HCT116 (cell line): ENCODE measurements at regions not wholly inside any gene's neighbourhood (a gene's known extent, or its start where the extent isn't known, plus 50 kb on each side); places are given as distances from the start of the nearest gene placed in this dataset.

Experiments
- ATAC-seq: fragments of 200-7000 bp; cut with Tn5 transposase; 2 replicates; pipeline ENCODE4 v1.9.1; 2020; ENCODE audit warnings: mild to moderate bottlenecking, moderate library complexity
- BruUV-seq: library from RNA; stranded (reverse); fragments of 400-500 nt; replicated peaks from 2 replicates; lab custom pipeline; 2021; lab: Mats Ljungman, UMichigan
- CTCF ChIA-PET: fragments of 300-600 bp; sonication (Branson Sonifier 250); formaldehyde crosslinking; loops from one replicate; lab custom pipeline; 2021; ENCODE audit warnings: antibody characterized with exemption; lab: Charles Lee
- POLR2A ChIA-PET: fragments of 300-600, 350-600 bp; sonication (Branson Sonifier 250); formaldehyde crosslinking; loops from one replicate; lab custom pipeline; 2021; ENCODE audit warnings: antibody characterized with exemption; lab: Charles Lee
- RAD21 ChIA-PET, 2 experiments: fragments of 300-600 bp; sonication (Branson Sonifier 250); formaldehyde crosslinking; loops; one replicate each; lab custom pipeline; 2023; ENCODE audit warnings: low total read pairs in 2 of 2; ENCODE audit not compliant: uncharacterized antibody in 2 of 2, unreplicated experiment in 2 of 2, low non-redundant PET in 1 of 2; lab: Charles Lee
- DNase-seq: peaks from one replicate; pipeline ENCODE4 v3.0.0-alpha.2; 2010; ENCODE audit warnings: low read depth, low spot score
- H2AFZ ChIP-seq: fragments of 200-600 bp; shearing (Covaris generic), sonication (generic); 2 replicates; pipeline ENCODE4 v1.6.1; 2017; ENCODE audit warnings: low read depth, mixed run types, mixed read lengths, antibody characterized with exemption, low read length; ENCODE audit not compliant: poor library complexity, severe bottlenecking
- H3K27ac ChIP-seq: 2 replicates; pipeline ENCODE4 v1.5.1; 2012; ENCODE audit warnings: low read depth, low read length
- H3K27me3 ChIP-seq: fragments of 200-600 bp; sonication (generic); 2 replicates; pipeline ENCODE4 v1.6.1; 2016; ENCODE audit warnings: mixed run types, low read length, mixed read lengths; ENCODE audit not compliant: insufficient read depth
- H3K36me3 ChIP-seq, 2 experiments: fragments of 200-500 bp in 1 of 2; fragments of 200-600 bp in 1 of 2; sonication (Bioruptor generic) in 1 of 2; sonication (generic) in 1 of 2; 2 replicates each; pipeline versions ENCODE4 v1.5.1 to v1.6.1; 2014 to 2016; ENCODE audit warnings: low read length in 2 of 2, inconsistent platforms in 1 of 2, mixed read lengths in 1 of 2, mixed run types in 1 of 2; ENCODE audit not compliant: insufficient read depth in 2 of 2, control insufficient read depth in 1 of 2
- H3K4me1 ChIP-seq, 2 experiments: fragments of 200-600 bp in 1 of 2; sonication (generic) in 1 of 2; 2 replicates each; pipeline versions ENCODE4 v1.5.1 to v1.6.1; 2012 to 2017; ENCODE audit warnings: low read length in 2 of 2, inconsistent platforms in 1 of 2, mild to moderate bottlenecking in 1 of 2, mixed read lengths in 1 of 2, mixed run types in 1 of 2, moderate library complexity in 1 of 2; ENCODE audit not compliant: insufficient read depth in 2 of 2, control insufficient read depth in 1 of 2
- H3K4me2 ChIP-seq: fragments of 200-600 bp; sonication (generic); 2 replicates; pipeline ENCODE4 v1.6.1; 2017; ENCODE audit warnings: mixed run types, low read length, mixed read lengths
- H3K4me3 ChIP-seq, 2 experiments: fragments of 200-600 bp in 1 of 2; sonication (generic) in 1 of 2; replicated peaks in 1 of 2; 2 replicates each; pipeline ENCODE4 v1.5.1; 2011 to 2016; ENCODE audit warnings: low read length in 2 of 2, control low read depth in 1 of 2, low read depth in 1 of 2, mild to moderate bottlenecking in 1 of 2, mixed read lengths in 1 of 2, mixed run types in 1 of 2
- H3K79me2 ChIP-seq: fragments of 200-600 bp; sonication (generic); 2 replicates; pipeline ENCODE4 v1.6.1; 2017; ENCODE audit warnings: mild to moderate bottlenecking, mixed run types, low read length, moderate library complexity, mixed read lengths; ENCODE audit not compliant: insufficient read depth
- H3K9ac ChIP-seq: fragments of 200-600 bp; sonication (generic); 2 replicates; pipeline ENCODE4 v1.6.1; 2016; ENCODE audit warnings: low read length, mixed read lengths
- H3K9me2 ChIP-seq: fragments of 200-600 bp; sonication (generic), shearing (Covaris generic); 2 replicates; pipeline ENCODE4 v1.6.1; 2017; ENCODE audit warnings: mixed run types, mild to moderate bottlenecking, moderate library complexity; ENCODE audit not compliant: insufficient read depth
- H3K9me3 ChIP-seq, 2 experiments: fragments of 200-500 bp in 1 of 2; fragments of 200-600 bp in 1 of 2; sonication (Bioruptor generic) in 1 of 2; sonication (generic) in 1 of 2; 2 replicates each; pipeline ENCODE4 v1.6.1; 2014 to 2017; ENCODE audit warnings: low read length in 2 of 2, mixed read lengths in 2 of 2, inconsistent platforms in 1 of 2, low read depth in 1 of 2, mild to moderate bottlenecking in 1 of 2, mixed run types in 1 of 2, moderate library complexity in 1 of 2; ENCODE audit not compliant: control insufficient read depth in 1 of 2, insufficient read depth in 1 of 2
- H4K20me1 ChIP-seq: fragments of 200-600 bp; sonication (generic), shearing (Covaris generic); 2 replicates; pipeline ENCODE4 v1.6.1; 2017; ENCODE audit warnings: mixed run types, mild to moderate bottlenecking, moderate library complexity; ENCODE audit not compliant: insufficient read depth
- ATF3 ChIP-seq: IDR thresholded peaks from 2 replicates; pipeline ENCODE4 v1.6.1; 2012
- CBX3 ChIP-seq: IDR thresholded peaks from 2 replicates; pipeline ENCODE4 v1.6.1; 2012; ENCODE audit warnings: low read depth
- CEBPB ChIP-seq: IDR thresholded peaks from 2 replicates; pipeline ENCODE4 v1.6.1; 2012; ENCODE audit warnings: low read depth
- EGR1 ChIP-seq: IDR thresholded peaks from 2 replicates; pipeline ENCODE4 v1.6.1; 2012; ENCODE audit warnings: low read depth
- ELF1 ChIP-seq: IDR thresholded peaks from 2 replicates; pipeline ENCODE4 v1.6.1; 2012; ENCODE audit warnings: low read depth, borderline replicate concordance
- EZH2 ChIP-seq: fragments of 200-600 bp; sonication (generic); IDR thresholded peaks from 2 replicates; pipeline ENCODE4 v1.6.1; 2017; ENCODE audit warnings: antibody characterized with exemption, mixed run types
- EZH2phosphoT487 ChIP-seq: fragments of 200-600 bp; IDR thresholded peaks from 2 replicates; pipeline ENCODE4 v1.6.1; 2018; ENCODE audit warnings: antibody characterized with exemption, borderline replicate concordance
- FOSL1 ChIP-seq: IDR thresholded peaks from 2 replicates; pipeline ENCODE4 v1.6.1; 2012; ENCODE audit warnings: low read depth
- MAX ChIP-seq: IDR thresholded peaks from 2 replicates; pipeline ENCODE4 v1.6.1; 2012
- POLR2A ChIP-seq: IDR thresholded peaks from 2 replicates; pipeline ENCODE4 v1.7.0; 2011; ENCODE audit warnings: borderline replicate concordance; ENCODE audit not compliant: insufficient read depth, insufficient read length; ENCODE audit errors: extremely low read depth
- POLR2AphosphoS5 ChIP-seq: IDR thresholded peaks from 2 replicates; pipeline ENCODE4 v1.6.1; 2011; ENCODE audit warnings: mild to moderate bottlenecking, low read depth, low read length, moderate library complexity
- RAD21 ChIP-seq: IDR thresholded peaks from 2 replicates; pipeline ENCODE4 v1.6.1; 2012; ENCODE audit warnings: low read depth, mild to moderate bottlenecking
- REST ChIP-seq: IDR thresholded peaks from 2 replicates; pipeline ENCODE4 v1.6.1; 2012; ENCODE audit warnings: low read depth
- SIN3A ChIP-seq: IDR thresholded peaks from 2 replicates; pipeline ENCODE4 v1.6.1; 2012; ENCODE audit warnings: low read depth
- SP1 ChIP-seq: IDR thresholded peaks from 2 replicates; pipeline ENCODE4 v1.6.1; 2012; ENCODE audit warnings: low read depth
- SRF ChIP-seq: IDR thresholded peaks from 2 replicates; pipeline ENCODE4 v1.6.1; 2012; ENCODE audit warnings: low read depth
- YY1 ChIP-seq: IDR thresholded peaks from 2 replicates; pipeline ENCODE4 v1.6.1; 2011; ENCODE audit warnings: low read length, low read depth, moderate library complexity, mild to moderate bottlenecking; ENCODE audit not compliant: insufficient replicate concordance; ENCODE audit errors: extremely low read depth
- ZBTB33 ChIP-seq: IDR thresholded peaks from 2 replicates; pipeline ENCODE4 v1.6.1; 2011; ENCODE audit warnings: mild to moderate bottlenecking, low read length, moderate library complexity; ENCODE audit not compliant: insufficient replicate concordance; ENCODE audit errors: extremely low read depth
- ZFX ChIP-seq: fragments of 450-650 bp; IDR thresholded peaks from 2 replicates; pipeline ENCODE4 v1.6.1; 2017
- ZNF274 ChIP-seq: fragments of 200-500 bp; sonication (Bioruptor generic); IDR thresholded peaks from 2 replicates; pipeline ENCODE4 v1.6.1; 2014; ENCODE audit warnings: mild to moderate bottlenecking, low read depth, low read length, inconsistent platforms
- intact Hi-C: fragments of 100-400 bp; cut with micrococcal nuclease; formaldehyde crosslinking; loops from 2 replicates; pipeline ENCODE4 v1.10.0; 2022

GRCh38 chr5:115737452-115737851 is 79.0 kb downstream of the CDO1 start:
- Histone ChIP-seq H3K4me3 (no peak overlapping the region), H3K79me2 (no peaks in the 10 kb centered on the region), H3K9me2 (no peaks in the 10 kb centered on the region), H4K20me1 (no peaks in the 10 kb centered on the region), H3K27ac (no peak overlapping the region), H3K4me2 (no peak overlapping the region), H3K9ac (no peak overlapping the region), H3K27me3 (no peaks in the 10 kb centered on the region), H3K4me1 (no peaks in the 10 kb centered on the region), H3K9me3 (no peaks in the 10 kb centered on the region; a peak in 1 of 4 replicates), H2AFZ (no peak overlapping the region), H3K36me3 (no peaks in the 10 kb centered on the region)
- ATAC-seq (no peak), DNase-seq (no peak)
- no TSS peak for BruUV-seq
- intact Hi-C loops, result no loop called here
- ChIA-PET CTCF (no interaction called here), RAD21 (no interaction called here), POLR2A (no interaction called here)
- no peak for TF ChIP-seq CBX3
- no peak for TF ChIP-seq FOSL1
- TF ChIP-seq ZFX, result no peak
- TF ChIP-seq SRF, result no peak
- no peak for TF ChIP-seq REST
- no peak for TF ChIP-seq YY1
- TF ChIP-seq POLR2AphosphoS5, result no peak
- no peak for TF ChIP-seq ATF3
- no peak for TF ChIP-seq RAD21
- TF ChIP-seq CEBPB, result no peak
- TF ChIP-seq EGR1, result no peak
- TF ChIP-seq MAX, result no peak
- TF ChIP-seq SP1, result no peak
- no peak for TF ChIP-seq SIN3A
- no peak for TF ChIP-seq EZH2
- TF ChIP-seq ZBTB33, result no peak
- TF ChIP-seq ELF1, result no peak
- no peak for TF ChIP-seq EZH2phosphoT487
- TF ChIP-seq ZNF274, result no peak
- no peak for TF ChIP-seq POLR2A
